Panc1 (cell line): ENCODE measurements at regions not wholly inside any gene's neighbourhood (a gene's known extent, or its start where the extent isn't known, plus 50 kb on each side); places are given as distances from the start of the nearest gene placed in this dataset.

Experiments used
- ATAC-seq: fragments of 200-7000 bp; cut with Tn5 transposase; 2 replicates; pipeline ENCODE4 v1.9.1; 2020; ENCODE audit warnings: mild to moderate bottlenecking, moderate library complexity
- BruUV-seq: library from RNA; stranded (reverse); fragments of 400-500 nt; replicated peaks from 2 replicates; lab custom pipeline; 2021; lab: Mats Ljungman, UMichigan
- CTCF ChIA-PET: fragments of 300-600 bp; sonication (Branson Sonifier 250); formaldehyde crosslinking; loops from one replicate; lab custom pipeline; 2022; ENCODE audit warnings: antibody characterized with exemption; lab: Charles Lee
- POLR2A ChIA-PET: fragments of 300-600 bp; sonication (Branson Sonifier 250); formaldehyde crosslinking; loops from one replicate; lab custom pipeline; 2022; ENCODE audit warnings: antibody characterized with exemption; lab: Charles Lee
- DNase-seq: peaks from one replicate; pipeline ENCODE4 v3.0.0-alpha.2; 2010; ENCODE audit warnings: low read depth, low spot score
- H3K27ac ChIP-seq: 2 replicates; pipeline ENCODE4 v1.5.1; 2011; ENCODE audit warnings: mild to moderate bottlenecking, low read length, inconsistent platforms
- H3K27me3 ChIP-seq: fragments of 200-500 bp; sonication (Bioruptor generic); 2 replicates; pipeline ENCODE4 v1.6.0; 2014; ENCODE audit warnings: low read length, inconsistent platforms; ENCODE audit not compliant: control insufficient read depth, insufficient read depth
- H3K36me3 ChIP-seq: fragments of 200-500 bp; sonication (Bioruptor generic); 2 replicates; pipeline ENCODE4 v1.5.1; 2014; ENCODE audit warnings: inconsistent platforms, mild to moderate bottlenecking, low read length, moderate library complexity; ENCODE audit not compliant: control insufficient read depth, insufficient read depth
- H3K4me1 ChIP-seq: 2 replicates; pipeline ENCODE4 v1.5.1; 2011; ENCODE audit warnings: inconsistent platforms, mild to moderate bottlenecking, low read length, moderate library complexity; ENCODE audit not compliant: control insufficient read depth, insufficient read depth
- H3K4me3 ChIP-seq, 2 experiments: 2 replicates each; pipeline ENCODE4 v1.5.1; 2011 to 2012; ENCODE audit warnings: low read depth in 2 of 2, low read length in 2 of 2, mild to moderate bottlenecking in 2 of 2, inconsistent platforms in 1 of 2, moderate library complexity in 1 of 2
- H3K9me3 ChIP-seq: fragments of 200-500 bp; sonication (Bioruptor generic); 2 replicates; pipeline ENCODE4 v1.5.1; 2014; ENCODE audit warnings: low read depth, mild to moderate bottlenecking, inconsistent platforms, low read length, moderate library complexity; ENCODE audit not compliant: control insufficient read depth, insufficient read depth
- CTCF ChIP-seq: fragments of 450-650 bp; IDR thresholded peaks from 2 replicates; pipeline ENCODE4 v1.5.1; 2017; ENCODE audit warnings: mild to moderate bottlenecking
- POLR2AphosphoS5 ChIP-seq: IDR thresholded peaks from 2 replicates; pipeline ENCODE4 v1.6.1; 2012; ENCODE audit warnings: mild to moderate bottlenecking, low read depth, low read length, moderate library complexity
- REST ChIP-seq, 2 experiments: IDR thresholded peaks; 2 replicates each; pipeline ENCODE4 v1.6.1; 2011 to 2012; ENCODE audit warnings: low read depth in 2 of 2, control low read depth in 1 of 2, low read length in 1 of 2, mild to moderate bottlenecking in 1 of 2, moderate library complexity in 1 of 2; ENCODE audit not compliant: insufficient read depth in 1 of 2
- SIN3A ChIP-seq: IDR thresholded peaks from 2 replicates; pipeline ENCODE4 v1.6.1; 2012; ENCODE audit warnings: low read depth, mild to moderate bottlenecking, low read length, moderate library complexity, borderline replicate concordance; ENCODE audit not compliant: insufficient read depth
- TCF7L2 ChIP-seq: IDR thresholded peaks from 2 replicates; pipeline ENCODE4 v1.6.1; 2011; ENCODE audit warnings: mild to moderate bottlenecking, low read depth, low read length, inconsistent platforms
- in situ Hi-C: cut with HindIII; loops from 2 replicates; pipeline ENCODE4 v1.10.0; 2016; ENCODE audit warnings: low sequenced_read_pairs, low pct_unique_long_range_greater_than_20kb
- intact Hi-C: fragments of 100-400 bp; cut with micrococcal nuclease; formaldehyde crosslinking; loops from one replicate; pipeline ENCODE4 v1.10.0; 2022; ENCODE audit not compliant: unreplicated experiment

DNA sequence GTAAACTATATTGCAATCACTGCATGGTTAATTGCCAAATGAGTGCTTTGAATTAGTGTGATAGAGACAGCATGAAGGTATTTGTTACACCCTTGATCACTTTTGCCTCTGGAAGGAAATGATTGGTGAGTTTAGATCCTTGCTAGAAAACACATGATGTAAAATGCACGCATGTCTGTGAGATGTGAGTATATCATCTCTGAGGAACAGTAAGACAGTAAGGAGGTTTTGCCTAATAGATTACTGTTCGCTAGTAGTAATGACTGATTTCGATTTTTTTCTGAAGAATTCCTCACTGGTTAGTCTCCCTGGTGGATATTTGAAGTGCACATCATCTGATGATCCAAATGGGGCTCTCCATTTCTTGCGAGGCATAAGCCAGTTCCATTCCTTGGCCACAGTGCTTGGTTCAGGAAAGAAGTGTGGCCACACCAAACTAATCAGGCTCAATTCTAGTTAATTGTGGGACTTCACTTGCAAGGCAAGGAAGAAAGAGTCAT, 156.4 kb upstream of the ADRA1B start:
- H3K4me3 ChIP-seq, result no peak overlapping the region
- no peak for TF ChIP-seq CTCF
- TF ChIP-seq REST (IDR thresholded peaks at IDR 0.05; ENCODE audit: insufficient read depth in 1 of 2, low read depth in 2 of 2, low read length in 1 of 2), result no peak
- no peak for TF ChIP-seq POLR2AphosphoS5
- no peak for TF ChIP-seq TCF7L2
- TF ChIP-seq SIN3A, result no peak
- CTCF ChIA-PET, result no interaction called here
- no TSS peak for BruUV-seq
- no peaks in the 10 kb centered on the region for H3K4me1 ChIP-seq
- in situ Hi-C loops (no loop called here), intact Hi-C loops (loop anchor here (10.0 kb wide), 1 partner anchor 1605 kb away; no protein-coding TSS in a partner anchor)
- no peaks in the 10 kb centered on the region for H3K36me3 ChIP-seq
- DNase-seq, result no peak
- H3K9me3 ChIP-seq, result no peaks in the 10 kb centered on the region
- ATAC-seq, result no peak
- H3K27me3 ChIP-seq, result no peaks in the 10 kb centered on the region
- H3K27ac ChIP-seq, result no peak overlapping the region
- POLR2A ChIA-PET, result no interaction called here

- H3K4me3 ChIP-seq, result no peak overlapping the region
- intact Hi-C loops, result loop anchor here (10.0 kb wide), 1 partner anchor 1608 kb away; no protein-coding TSS in a partner anchor
- no peak for ATAC-seq
- H3K27me3 ChIP-seq, result no peaks in the 10 kb centered on the region
- ChIA-PET POLR2A (no interaction called here), CTCF (no interaction called here)
- in situ Hi-C loops, result no loop called here
- DNase-seq, result no peak
- no TSS peak for BruUV-seq
- TF ChIP-seq REST (IDR thresholded peaks at IDR 0.05; ENCODE audit: insufficient read depth in 1 of 2, low read depth in 2 of 2, low read length in 1 of 2), result no peak
- TF ChIP-seq POLR2AphosphoS5, result no peak
- no peak for TF ChIP-seq TCF7L2
- TF ChIP-seq SIN3A, result no peak
- TF ChIP-seq CTCF, result no peak
- no peaks in the 10 kb centered on the region for H3K4me1 ChIP-seq
- no peaks in the 10 kb centered on the region for H3K36me3 ChIP-seq
- no peak overlapping the region for H3K27ac ChIP-seq
- H3K9me3 ChIP-seq, result no peaks in the 10 kb centered on the region
These were observed 153.4 kb upstream of the ADRA1B start for GRCh38 chr5:159762921-159763320.
